DOHH2 (cell line): ENCODE measurements at regions not wholly inside any gene's neighbourhood (a gene's known extent, or its start where the extent isn't known, plus 50 kb on each side); places are given as distances from the start of the nearest gene placed in this dataset.

Experiments used
- H3F3A ChIP-seq: fragments of 200-600 bp; sonication (generic), shearing (Covaris generic); 2 replicates; pipeline ENCODE4 v1.6.0; 2016; ENCODE audit warnings: antibody characterized with exemption, mild to moderate bottlenecking; ENCODE audit not compliant: control insufficient read depth, insufficient read depth
- H3K27ac ChIP-seq: fragments of 200-600 bp; sonication (generic); 2 replicates; pipeline ENCODE4 v1.5.1; 2014; ENCODE audit warnings: low read depth, mild to moderate bottlenecking, low read length, moderate library complexity
- H3K27me3 ChIP-seq: fragments of 200-600 bp; sonication (generic); 2 replicates; pipeline ENCODE4 v1.6.1; 2014; ENCODE audit warnings: mild to moderate bottlenecking, low read length, mixed read lengths; ENCODE audit not compliant: control insufficient read depth
- H3K36me3 ChIP-seq: fragments of 200-600 bp; sonication (generic); 2 replicates; pipeline ENCODE4 v1.6.1; 2014; ENCODE audit warnings: mild to moderate bottlenecking, low read length, moderate library complexity, mixed read lengths; ENCODE audit not compliant: control insufficient read depth
- H3K4me1 ChIP-seq: fragments of 200-600 bp; sonication (generic); 2 replicates; pipeline ENCODE4 v1.6.1; 2014; ENCODE audit warnings: mild to moderate bottlenecking, low read length, mixed read lengths; ENCODE audit not compliant: control insufficient read depth
- H3K4me2 ChIP-seq: fragments of 200-600 bp; sonication (generic); 2 replicates; pipeline ENCODE4 v1.6.0; 2014; ENCODE audit warnings: mild to moderate bottlenecking, low read length, moderate library complexity
- H3K4me3 ChIP-seq: fragments of 200-600 bp; sonication (generic); 2 replicates; pipeline ENCODE4 v1.5.1; 2014; ENCODE audit warnings: mild to moderate bottlenecking, low read length, mixed read lengths
- H3K79me2 ChIP-seq: fragments of 200-600 bp; sonication (generic); 2 replicates; pipeline ENCODE4 v1.6.1; 2014; ENCODE audit warnings: mild to moderate bottlenecking, low read length, mixed read lengths; ENCODE audit not compliant: control insufficient read depth
- H3K9me2 ChIP-seq: fragments of 200-600 bp; sonication (generic); replicated peaks from 2 replicates; pipeline ENCODE4 v1.6.1; 2014; ENCODE audit warnings: mild to moderate bottlenecking, low read length, mixed read lengths; ENCODE audit not compliant: control insufficient read depth
- H3K9me3 ChIP-seq: fragments of 200-600 bp; sonication (generic); 2 replicates; pipeline ENCODE4 v1.6.1; 2014; ENCODE audit warnings: antibody characterized with exemption, low read length, mixed read lengths; ENCODE audit not compliant: control insufficient read depth, insufficient read depth
- H4K20me1 ChIP-seq: fragments of 200-600 bp; sonication (generic); 2 replicates; pipeline ENCODE4 v1.6.0; 2014; ENCODE audit warnings: low read depth, mild to moderate bottlenecking, antibody characterized with exemption, low read length, moderate library complexity; ENCODE audit not compliant: control insufficient read depth, insufficient read depth
- CTCF ChIP-seq: fragments of 200-600 bp; sonication (generic); IDR thresholded peaks from one replicate; pipeline ENCODE4 v1.5.1; 2014; ENCODE audit warnings: antibody characterized with exemption, mild to moderate bottlenecking, low read depth, low read length; ENCODE audit not compliant: poor library complexity, severe bottlenecking
- EZH2phosphoT487 ChIP-seq: fragments of 200-600 bp; sonication (generic); IDR thresholded peaks from 2 replicates; pipeline ENCODE4 v1.6.1; 2017; ENCODE audit warnings: borderline replicate concordance, mild to moderate bottlenecking, antibody characterized with exemption, low read length, moderate library complexity, mixed read lengths

DNA sequence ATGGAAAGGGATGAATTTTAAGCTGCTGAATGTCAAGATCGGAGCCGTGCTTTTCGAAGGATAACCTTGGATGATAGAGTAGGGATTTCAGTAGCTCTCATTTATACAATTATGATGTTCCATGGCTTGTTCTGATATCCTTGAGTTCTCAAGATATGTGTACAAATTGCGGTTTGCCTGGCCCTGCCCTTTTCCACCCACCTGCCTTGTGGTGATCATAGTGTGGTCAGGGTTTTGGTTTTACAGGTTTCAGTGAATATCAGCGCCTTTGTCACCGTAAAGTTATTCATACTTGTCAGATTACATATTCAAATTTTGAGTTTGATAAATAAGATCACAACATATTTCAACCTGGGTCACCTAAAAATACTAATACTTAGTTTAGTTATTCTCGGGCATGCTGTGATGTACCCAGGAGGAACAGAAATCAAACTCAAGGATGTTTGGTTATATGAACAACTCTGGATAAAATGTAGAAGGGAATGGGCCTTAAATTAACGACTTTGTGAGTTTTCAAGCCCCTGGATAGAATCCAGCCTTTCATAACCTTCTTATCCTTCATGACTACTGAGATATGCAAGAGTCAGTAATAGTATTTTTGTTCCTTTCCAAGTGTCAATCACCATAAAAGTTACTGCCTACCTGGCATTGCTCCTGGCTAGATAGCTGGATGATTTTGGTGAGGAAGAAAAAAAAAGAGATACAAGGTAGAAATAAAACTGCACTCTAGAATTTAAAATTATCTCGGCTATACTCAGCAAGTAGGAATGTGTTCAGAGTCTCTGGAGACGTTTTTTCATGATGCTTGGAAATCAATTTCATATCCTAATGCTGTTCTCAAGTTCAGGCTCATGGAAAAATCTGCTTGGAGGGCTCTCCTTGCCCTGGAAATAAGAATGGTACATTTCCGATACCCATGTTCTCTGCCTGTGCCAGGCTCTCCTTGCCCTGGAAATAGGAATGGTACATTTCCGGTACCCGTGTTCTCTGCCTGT, 209.2 kb upstream of the TPRG1 start:
- H3K4me2 ChIP-seq = no peak overlapping the region
- H3F3A ChIP-seq = no peaks in the 10 kb centered on the region
- no peaks in the 10 kb centered on the region for H3K36me3 ChIP-seq
- no peak overlapping the region for H3K27ac ChIP-seq
- H4K20me1 ChIP-seq = no peaks in the 10 kb centered on the region
- H3K79me2 ChIP-seq = no peaks in the 10 kb centered on the region
- H3K9me3 ChIP-seq = no peaks in the 10 kb centered on the region
- H3K4me3 ChIP-seq = no peak overlapping the region
- H3K27me3 ChIP-seq = no peaks in the 10 kb centered on the region
- TF ChIP-seq CTCF = no peak
- no peak for TF ChIP-seq EZH2phosphoT487
- no peaks in the 10 kb centered on the region for H3K9me2 ChIP-seq
- H3K4me1 ChIP-seq = no peaks in the 10 kb centered on the region

- no peak for TF ChIP-seq EZH2phosphoT487
- no peak for TF ChIP-seq CTCF
- no peaks in the 10 kb centered on the region for H3K36me3 ChIP-seq
- no peak overlapping the region for H3K27ac ChIP-seq
- no peaks in the 10 kb centered on the region for H3F3A ChIP-seq
- H3K9me3 ChIP-seq = no peaks in the 10 kb centered on the region
- H4K20me1 ChIP-seq = no peaks in the 10 kb centered on the region
- no peaks in the 10 kb centered on the region for H3K27me3 ChIP-seq
- H3K4me3 ChIP-seq = no peak overlapping the region
- no peak overlapping the region for H3K4me2 ChIP-seq
- no peaks in the 10 kb centered on the region for H3K9me2 ChIP-seq
- no peaks in the 10 kb centered on the region for H3K4me1 ChIP-seq
- H3K79me2 ChIP-seq = no peaks in the 10 kb centered on the region
These were observed 206.8 kb upstream of the TPRG1 start for GRCh38 chr3:188964957-188965356.

- no peaks in the 10 kb centered on the region for H3F3A ChIP-seq
- peaks cover 12% of the 10 kb centered on the region for H3K4me1 ChIP-seq
- TF ChIP-seq CTCF (no peak), EZH2phosphoT487 (no peak)
- no peaks in the 10 kb centered on the region for H3K9me2 ChIP-seq
- no peak overlapping the region for H3K4me3 ChIP-seq
- H3K4me2 ChIP-seq = no peak overlapping the region
- no peaks in the 10 kb centered on the region for H3K9me3 ChIP-seq
- no peak overlapping the region for H3K27ac ChIP-seq
- H3K27me3 ChIP-seq = peaks cover 13% of the 10 kb centered on the region
- H4K20me1 ChIP-seq = no peaks in the 10 kb centered on the region
- no peaks in the 10 kb centered on the region for H3K79me2 ChIP-seq
- H3K36me3 ChIP-seq = no peaks in the 10 kb centered on the region
These were observed 199.5 kb upstream of the TPRG1 start for GRCh38 chr3:188972310-188972709.
